K562 (cell line): ENCODE measurements at regions not wholly inside any gene's neighbourhood (a gene's known extent, or its start where the extent isn't known, plus 50 kb on each side); places are given as distances from the start of the nearest gene placed in this dataset.

Source experiments
- ASH1L ChIP-seq: fragments of 450-650 bp; IDR thresholded peaks from 2 replicates; pipeline ENCODE4 v1.6.1; 2018; ENCODE audit warnings: borderline replicate concordance, mild to moderate bottlenecking, low read depth; ENCODE audit not compliant: partially characterized antibody
- BRD9 ChIP-seq: fragments of 450-650 bp; IDR thresholded peaks from 2 replicates; pipeline ENCODE4 v1.6.1; 2018; ENCODE audit warnings: low read depth; ENCODE audit not compliant: partially characterized antibody
- BRF2 ChIP-seq: IDR thresholded peaks from 3 replicates; pipeline ENCODE4 v1.6.1; 2011; ENCODE audit warnings: borderline replicate concordance, mild to moderate bottlenecking; ENCODE audit not compliant: insufficient read length, insufficient read depth
- CC2D1A ChIP-seq: fragments of 450-650 bp; IDR thresholded peaks from 2 replicates; pipeline ENCODE4 v1.6.1; 2017; ENCODE audit warnings: mild to moderate bottlenecking
- CHCHD3 ChIP-seq: fragments of 250-450 bp; sonication (Bioruptor Pico); IDR thresholded peaks from 2 replicates; pipeline ENCODE4 v2.1.2; 2022; ENCODE audit warnings: mild to moderate bottlenecking
- ETS2 ChIP-seq: IDR thresholded peaks from 2 replicates; pipeline ENCODE4 v1.6.1; 2016; ENCODE audit warnings: borderline replicate concordance, missing genetic modification characterization, mild to moderate bottlenecking, moderate library complexity, missing compliant biosample characterization; ENCODE audit not compliant: poor library complexity, severe bottlenecking
- GTF2F1 ChIP-seq: IDR thresholded peaks from 2 replicates; pipeline ENCODE4 v1.6.1; 2011; ENCODE audit warnings: low read depth, low read length, improper control_type of control experiment
- KLF1 ChIP-seq: fragments of 450-650 bp; IDR thresholded peaks from 2 replicates; pipeline ENCODE4 v1.6.1; 2016; ENCODE audit warnings: missing genetic modification characterization, missing compliant biosample characterization
- NR0B1 ChIP-seq: fragments of 450-650 bp; IDR thresholded peaks from one replicate; pipeline ENCODE4 v1.6.1; 2018; ENCODE audit warnings: mild to moderate bottlenecking, moderate library complexity; ENCODE audit not compliant: partially characterized antibody
- NR2C2 ChIP-seq, 2 experiments: fragments of 200-800 bp in 1 of 2; sonication (Bioruptor generic) in 1 of 2; sonication (generic) in 1 of 2; formaldehyde crosslinking in 1 of 2; IDR thresholded peaks; 2 replicates each; pipeline versions ENCODE4 v1.6.1 to v1.8.0; 2016 to 2022; ENCODE audit warnings: mild to moderate bottlenecking in 1 of 2, missing compliant biosample characterization in 1 of 2, missing genetic modification characterization in 1 of 2, missing genetic modification reagents in 1 of 2
- TEAD1 ChIP-seq, 2 experiments: fragments of 450-650 bp in 1 of 2; sonication (generic) in 1 of 2; formaldehyde crosslinking; IDR thresholded peaks; 2 replicates each; pipeline versions ENCODE4 v1.4.0 to v1.8.0; 2020 to 2022; ENCODE audit warnings: mild to moderate bottlenecking in 2 of 2, missing genetic modification reagents in 1 of 2
- ZBTB34 ChIP-seq: fragments of 250-450 bp; sonication (Bioruptor Pico); IDR thresholded peaks from 2 replicates; pipeline ENCODE4 v1.8.0; 2021; ENCODE audit warnings: mild to moderate bottlenecking, moderate library complexity
- ZNF140 ChIP-seq: fragments of 250-450 bp; sonication (Bioruptor Pico); IDR thresholded peaks from 2 replicates; pipeline ENCODE4 v1.8.0; 2021; ENCODE audit warnings: moderate library complexity, mild to moderate bottlenecking, inconsistent platforms
- ZNF518B ChIP-seq: fragments of 250-450 bp; sonication (Bioruptor Pico); IDR thresholded peaks from 2 replicates; pipeline ENCODE4 v1.5.0; 2021; ENCODE audit warnings: mild to moderate bottlenecking, moderate library complexity
- ZNF79 ChIP-seq: fragments of 250-450 bp; sonication (Bioruptor Pico); IDR thresholded peaks from 2 replicates; pipeline ENCODE4 v1.4.0; 2020; ENCODE audit warnings: low read depth, mild to moderate bottlenecking, moderate library complexity

GRCh38 chr16:85460252-85461021 is 152.7 kb upstream of the GSE1 start (continued):
- TF ChIP-seq ZNF518B (no peak), ZNF140 (CRISPR knock-in tag) (no peak), ASH1L (no peak), TEAD1 (CRISPR knock-in tag; IDR thresholded peaks at IDR 0.05) (no peak), ZBTB34 (CRISPR knock-in tag) (no peak), ZNF79 (CRISPR knock-in tag) (no peak), NR0B1 (no peak), BRF2 (no peak), BRD9 (no peak), CHCHD3 (CRISPR knock-in tag) (no peak), KLF1 (tag) (no peak), ETS2 (tag) (no peak), GTF2F1 (no peak), CC2D1A (no peak), NR2C2 (CRISPR knock-in tag; IDR thresholded peaks at IDR 0.05) (no peak), NR2C2 (tag; IDR thresholded peaks at IDR 0.05) (peak; percentile 15; the same call in 1 of the 2 replicates)
